ENCODE measurements at regions not wholly inside any gene's neighbourhood (a gene's known extent, or its start where the extent isn't known, plus 50 kb on each side); places are given as distances from the start of the nearest gene placed in this dataset.
"Not testable (repeated sequence)": the region's sequence is repeated elsewhere in the genome, so short reads cannot be mapped to it uniquely, and the experiment has no call there.

GRCh38 chr13:63446329-63446728 lies 2030.7 kb upstream of the PCDH20 start:
- Histone ChIP-seq H2AFZ (ENCODE audit: low read length) (no peak overlapping the region), H3K4me1 (ENCODE audit: insufficient read depth, low read length, poor library complexity, severe bottlenecking) (no peaks in the 10 kb centered on the region), H3K79me2 (ENCODE audit: insufficient read depth, low read length) (no peaks in the 10 kb centered on the region), H3K4me3 (ENCODE audit: low read length, poor library complexity, severe bottlenecking) (no peak overlapping the region), H3K9me2 (replicated peaks; ENCODE audit: low read depth, low read length) (no peaks in the 10 kb centered on the region), H3K27me3 (ENCODE audit: insufficient read depth, low read length, poor library complexity, severe bottlenecking) (no peaks in the 10 kb centered on the region), H3K4me2 (ENCODE audit: low read depth, low read length, poor library complexity, severe bottlenecking) (no peak overlapping the region), H3K36me3 (ENCODE audit: insufficient read depth, low read length) (no peaks in the 10 kb centered on the region), H4K20me1 (ENCODE audit: insufficient read depth, low read length, poor library complexity, severe bottlenecking) (no peaks in the 10 kb centered on the region), H3F3A (ENCODE audit: low read depth) (no peaks in the 10 kb centered on the region), H3K9ac (ENCODE audit: low read depth, low read length, poor library complexity, severe bottlenecking) (no peak overlapping the region), H3K9me3 (ENCODE audit: insufficient read depth, low read depth, low read length) (no peaks in the 10 kb centered on the region)
- no peak for TF ChIP-seq CTCF (conservative IDR thresholded peaks at IDR 0.05; ENCODE audit: low read length)
- TF ChIP-seq EZH2phosphoT487 (IDR thresholded peaks at IDR 0.05; ENCODE audit: borderline replicate concordance): no peak

GRCh38 chr13:63444225-63444624 lies 2028.6 kb upstream of the PCDH20 start:
- not testable (repeated sequence) for H3K27me3 ChIP-seq (ENCODE audit: insufficient read depth, low read length, poor library complexity, severe bottlenecking); H3K9ac ChIP-seq (ENCODE audit: low read depth, low read length, poor library complexity, severe bottlenecking); H3K9me2 ChIP-seq (replicated peaks; ENCODE audit: low read depth, low read length); H3K9me3 ChIP-seq (ENCODE audit: insufficient read depth, low read depth, low read length); H2AFZ ChIP-seq (ENCODE audit: low read length); H3K4me3 ChIP-seq (ENCODE audit: low read length, poor library complexity, severe bottlenecking); H3K36me3 ChIP-seq (ENCODE audit: insufficient read depth, low read length); H4K20me1 ChIP-seq (ENCODE audit: insufficient read depth, low read length, poor library complexity, severe bottlenecking); H3K4me1 ChIP-seq (ENCODE audit: insufficient read depth, low read length, poor library complexity, severe bottlenecking); H3F3A ChIP-seq (ENCODE audit: low read depth); H3K4me2 ChIP-seq (ENCODE audit: low read depth, low read length, poor library complexity, severe bottlenecking); H3K79me2 ChIP-seq (ENCODE audit: insufficient read depth, low read length)

DNA sequence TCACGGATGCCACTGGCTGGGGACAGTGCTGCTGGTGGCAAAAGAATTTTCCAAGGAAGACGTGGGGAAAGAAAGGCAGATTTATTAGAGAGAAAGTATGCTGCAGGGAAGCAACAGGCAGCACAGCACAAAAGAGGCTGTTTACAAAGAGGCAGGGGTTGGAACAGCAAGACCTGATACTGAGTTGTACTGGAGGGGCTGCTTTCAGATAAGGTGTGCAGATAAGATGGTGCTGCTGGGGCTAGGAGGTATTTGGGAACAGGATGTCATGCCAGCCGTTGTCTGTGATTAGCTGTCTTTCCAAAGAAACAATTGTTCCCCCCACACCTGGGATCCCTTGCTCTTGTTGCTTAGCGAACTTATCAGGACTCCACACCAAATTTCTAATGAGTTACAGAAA lies 2023.3 kb upstream of the PCDH20 start:
- Histone ChIP-seq H2AFZ (ENCODE audit: low read length) (no peak overlapping the region), H3K9me3 (ENCODE audit: insufficient read depth, low read depth, low read length) (no peaks in the 10 kb centered on the region), H3F3A (ENCODE audit: low read depth) (no peaks in the 10 kb centered on the region), H3K4me1 (ENCODE audit: insufficient read depth, low read length, poor library complexity, severe bottlenecking) (no peaks in the 10 kb centered on the region), H3K9me2 (replicated peaks; ENCODE audit: low read depth, low read length) (no peaks in the 10 kb centered on the region), H3K4me3 (ENCODE audit: low read length, poor library complexity, severe bottlenecking) (no peak overlapping the region), H4K20me1 (ENCODE audit: insufficient read depth, low read length, poor library complexity, severe bottlenecking) (no peaks in the 10 kb centered on the region), H3K9ac (ENCODE audit: low read depth, low read length, poor library complexity, severe bottlenecking) (no peak overlapping the region), H3K27me3 (ENCODE audit: insufficient read depth, low read length, poor library complexity, severe bottlenecking) (no peaks in the 10 kb centered on the region), H3K36me3 (ENCODE audit: insufficient read depth, low read length) (no peaks in the 10 kb centered on the region), H3K4me2 (ENCODE audit: low read depth, low read length, poor library complexity, severe bottlenecking) (no peak overlapping the region), H3K79me2 (ENCODE audit: insufficient read depth, low read length) (no peaks in the 10 kb centered on the region)
- TF ChIP-seq CTCF (conservative IDR thresholded peaks at IDR 0.05; ENCODE audit: low read length): no peak

DNA sequence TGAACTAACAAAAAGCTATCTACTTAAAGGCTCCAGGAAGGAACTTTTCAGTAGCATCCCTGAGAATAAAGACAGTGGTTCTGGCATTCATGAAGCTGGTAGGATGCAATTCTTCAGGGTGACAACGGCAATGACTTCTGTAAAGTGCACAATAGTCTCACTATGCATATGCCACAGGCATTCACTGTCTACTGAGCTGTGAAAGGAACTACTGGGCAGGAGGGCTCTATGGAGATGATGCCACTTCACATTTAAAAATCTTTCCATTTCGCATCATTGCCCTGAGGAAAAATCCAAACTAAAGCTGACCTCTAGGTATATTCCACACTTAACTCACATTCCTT lies 2020.6 kb upstream of the PCDH20 start:
- no peaks in the 10 kb centered on the region for H3K79me2 ChIP-seq (ENCODE audit: insufficient read depth, low read length)
- no peak overlapping the region for H3K9ac ChIP-seq (ENCODE audit: low read depth, low read length, poor library complexity, severe bottlenecking)
- no peaks in the 10 kb centered on the region for H3F3A ChIP-seq (ENCODE audit: low read depth)
- no peaks in the 10 kb centered on the region for H3K36me3 ChIP-seq (ENCODE audit: insufficient read depth, low read length)
- no peak overlapping the region for H3K4me2 ChIP-seq (ENCODE audit: low read depth, low read length, poor library complexity, severe bottlenecking)
- no peaks in the 10 kb centered on the region for H3K4me1 ChIP-seq (ENCODE audit: insufficient read depth, low read length, poor library complexity, severe bottlenecking)
- H3K4me3 ChIP-seq (ENCODE audit: low read length, poor library complexity, severe bottlenecking): no peak overlapping the region
- H3K9me3 ChIP-seq (ENCODE audit: insufficient read depth, low read depth, low read length): no peaks in the 10 kb centered on the region
- TF ChIP-seq EZH2phosphoT487 (IDR thresholded peaks at IDR 0.05; ENCODE audit: borderline replicate concordance) (no peak), CTCF (conservative IDR thresholded peaks at IDR 0.05; ENCODE audit: low read length) (no peak)
- H3K9me2 ChIP-seq (replicated peaks; ENCODE audit: low read depth, low read length): no peaks in the 10 kb centered on the region
- no peaks in the 10 kb centered on the region for H4K20me1 ChIP-seq (ENCODE audit: insufficient read depth, low read length, poor library complexity, severe bottlenecking)
- no peaks in the 10 kb centered on the region for H3K27me3 ChIP-seq (ENCODE audit: insufficient read depth, low read length, poor library complexity, severe bottlenecking)
- H2AFZ ChIP-seq (ENCODE audit: low read length): no peak overlapping the region

Measured in Loucy (cell line).